ENCODE measurements at regions not wholly inside any gene's neighbourhood (a gene's known extent, or its start where the extent isn't known, plus 50 kb on each side); places are given as distances from the start of the nearest gene placed in this dataset.

- ChIA-PET CTCF (no interaction called here), POLR2A (interaction anchor here (0.7 kb wide), 1 partner anchor 36 kb away, joined by 4 read pairs; no protein-coding TSS in a partner anchor)
- H3K4me2 ChIP-seq: no peak overlapping the region
- no peak for TF ChIP-seq REST (IDR thresholded peaks at IDR 0.05)
- FAIRE-seq: no peak
- no peak for ATAC-seq
- H3K4me1 ChIP-seq: no peaks in the 10 kb centered on the region
- H3K4me3 ChIP-seq: no peak overlapping the region
- 71% methylated on average over 2 of the region's 2 CpGs for WGBS (ENCODE audit: missing lambda C conversion rate)
- no peak overlapping the region for H3K27ac ChIP-seq
- no peaks in the 10 kb centered on the region for H3K9me3 ChIP-seq
- no peak for DNase-seq (ENCODE audit: low read depth in 1 of 2, low spot score in 1 of 2)
Measured at GRCh38 chr5:125143011-125143410, 396.6 kb upstream of the ZNF608 start.

GRCh38 chr5:125148076-125148475, 401.6 kb upstream of the ZNF608 start:
- 44% methylated on average over 1 of the region's 1 CpG for WGBS (ENCODE audit: missing lambda C conversion rate)
- H3K4me2 ChIP-seq: no peak overlapping the region
- DNase-seq (ENCODE audit: low read depth in 1 of 2, low spot score in 1 of 2): no peak
- CTCF ChIA-PET: no interaction called here
- FAIRE-seq: no peak
- no peak overlapping the region for H3K4me3 ChIP-seq
- H3K4me1 ChIP-seq: no peaks in the 10 kb centered on the region
- POLR2A ChIA-PET: no interaction called here
- TF ChIP-seq EP300 (IDR thresholded peaks at IDR 0.05): no peak
- no peak for TF ChIP-seq ZSCAN20 (CRISPR knock-in tag; IDR thresholded peaks at IDR 0.05)
- TF ChIP-seq FOXS1 (CRISPR knock-in tag; IDR thresholded peaks at IDR 0.05): no peak
- no peak for TF ChIP-seq PHF8 (IDR thresholded peaks at IDR 0.05; ENCODE audit: borderline replicate concordance, low read depth)
- no peak for TF ChIP-seq TFCP2L1 (CRISPR knock-in tag; IDR thresholded peaks at IDR 0.05)
- no peak for TF ChIP-seq CHD4 (IDR thresholded peaks at IDR 0.05; ENCODE audit: borderline replicate concordance)
- TF ChIP-seq RFX5 (IDR thresholded peaks at IDR 0.05): no peak
- TF ChIP-seq SREBF2 (IDR thresholded peaks at IDR 0.05): no peak
- no peak for TF ChIP-seq FOSB (CRISPR knock-in tag; IDR thresholded peaks at IDR 0.05)
- no peak for TF ChIP-seq MAZ (IDR thresholded peaks at IDR 0.05; ENCODE audit: borderline replicate concordance, low read depth, low read length)
- TF ChIP-seq MAFK (IDR thresholded peaks at IDR 0.05; ENCODE audit: partially characterized antibody): no peak
- no peak for TF ChIP-seq ESRRA (IDR thresholded peaks at IDR 0.05; ENCODE audit: borderline replicate concordance, low read length)
- no peak for TF ChIP-seq JUNB (IDR thresholded peaks at IDR 0.05)
- TF ChIP-seq POLR2AphosphoS2 (conservative IDR thresholded peaks at IDR 0.05; ENCODE audit: low read length): no peak
- TF ChIP-seq ZC3H11A (IDR thresholded peaks at IDR 0.05): no peak
- no peak for TF ChIP-seq HOXA7 (CRISPR knock-in tag; IDR thresholded peaks at IDR 0.05)
- TF ChIP-seq ZNF302 (CRISPR knock-in tag; IDR thresholded peaks at IDR 0.05): no peak
- no peak for TF ChIP-seq ATOH8 (CRISPR knock-in tag; IDR thresholded peaks at IDR 0.05; ENCODE audit: low read depth)
- no peaks in the 10 kb centered on the region for H3K9me3 ChIP-seq
- no peak for ATAC-seq
- H3K27ac ChIP-seq: no peak overlapping the region

- Histone ChIP-seq H3K9me3 (no peaks in the 10 kb centered on the region), H3K4me1 (no peaks in the 10 kb centered on the region), H3K27ac (no peak overlapping the region), H3K4me2 (no peak overlapping the region), H3K4me3 (no peak overlapping the region)
- CTCF ChIA-PET: no interaction called here
- POLR2A ChIA-PET: no interaction called here
- FAIRE-seq: no peak
- DNase-seq (ENCODE audit: low read depth in 1 of 2, low spot score in 1 of 2): no peak
- 58% methylated on average over 3 of the region's 3 CpGs for WGBS (ENCODE audit: missing lambda C conversion rate)
- no peak for ATAC-seq
- TF ChIP-seq POLR2AphosphoS2 (conservative IDR thresholded peaks at IDR 0.05; ENCODE audit: low read length) (no peak), NPAS2 (CRISPR knock-in tag; IDR thresholded peaks at IDR 0.05; ENCODE audit: borderline replicate concordance) (no peak), EHMT2 (IDR thresholded peaks at IDR 0.05; ENCODE audit: low read depth) (no peak), KDM5A (IDR thresholded peaks at IDR 0.05) (no peak), HDAC2 (IDR thresholded peaks at IDR 0.05) (no peak), SMC3 (IDR thresholded peaks at IDR 0.05) (no peak), HMGXB4 (CRISPR knock-in tag; IDR thresholded peaks at IDR 0.05; ENCODE audit: borderline replicate concordance) (no peak), REST (IDR thresholded peaks at IDR 0.05) (no peak), RAD21 (conservative IDR thresholded peaks at IDR 0.05 in 1 of 2, IDR thresholded peaks at IDR 0.05 in 1 of 2) (no peak), FOXS1 (CRISPR knock-in tag; IDR thresholded peaks at IDR 0.05) (no peak)
Measured at GRCh38 chr5:125148706-125149105, 402.3 kb upstream of the ZNF608 start.
